ENCODE measurements at regions not wholly inside any gene's neighbourhood (a gene's known extent, or its start where the extent isn't known, plus 50 kb on each side); places are given as distances from the start of the nearest gene placed in this dataset.
"Not testable (repeated sequence)": the region's sequence is repeated elsewhere in the genome, so short reads cannot be mapped to it uniquely, and the experiment has no call there.

DNA sequence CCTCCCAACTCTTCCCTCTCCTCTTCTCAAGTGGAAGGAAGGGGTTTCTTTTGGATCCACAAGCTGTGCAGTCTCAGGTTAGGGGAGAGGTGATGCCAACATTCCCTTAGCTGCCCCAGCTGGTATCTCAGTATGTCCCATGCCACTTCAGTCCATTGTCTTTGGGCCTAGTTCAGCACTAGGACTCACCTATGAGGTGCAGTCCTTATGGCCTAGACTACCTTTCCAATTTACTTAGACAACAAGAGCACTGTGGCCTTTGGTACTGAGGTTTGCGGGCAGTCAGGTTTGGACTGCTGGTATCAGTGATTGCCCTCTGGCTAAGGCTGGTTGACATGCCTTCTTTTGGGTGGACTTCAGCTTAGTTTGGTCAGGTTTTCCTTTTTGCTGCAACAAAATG, 159.9 kb downstream of the POTEH start:
- not testable (repeated sequence) for H3K4me3 ChIP-seq (ENCODE audit: low read length); H3K36me3 ChIP-seq (ENCODE audit: control insufficient read depth, insufficient read depth, low read length, severe bottlenecking); H3K9ac ChIP-seq (ENCODE audit: low read length); H3K9me3 ChIP-seq (ENCODE audit: control insufficient read depth, low read length); H3K4me1 ChIP-seq (ENCODE audit: control insufficient read depth, insufficient read depth, low read length); H3K27me3 ChIP-seq (replicated peaks; ENCODE audit: control insufficient read depth, insufficient read depth, low read length); DNase-seq (ENCODE audit: low read depth)

DNA sequence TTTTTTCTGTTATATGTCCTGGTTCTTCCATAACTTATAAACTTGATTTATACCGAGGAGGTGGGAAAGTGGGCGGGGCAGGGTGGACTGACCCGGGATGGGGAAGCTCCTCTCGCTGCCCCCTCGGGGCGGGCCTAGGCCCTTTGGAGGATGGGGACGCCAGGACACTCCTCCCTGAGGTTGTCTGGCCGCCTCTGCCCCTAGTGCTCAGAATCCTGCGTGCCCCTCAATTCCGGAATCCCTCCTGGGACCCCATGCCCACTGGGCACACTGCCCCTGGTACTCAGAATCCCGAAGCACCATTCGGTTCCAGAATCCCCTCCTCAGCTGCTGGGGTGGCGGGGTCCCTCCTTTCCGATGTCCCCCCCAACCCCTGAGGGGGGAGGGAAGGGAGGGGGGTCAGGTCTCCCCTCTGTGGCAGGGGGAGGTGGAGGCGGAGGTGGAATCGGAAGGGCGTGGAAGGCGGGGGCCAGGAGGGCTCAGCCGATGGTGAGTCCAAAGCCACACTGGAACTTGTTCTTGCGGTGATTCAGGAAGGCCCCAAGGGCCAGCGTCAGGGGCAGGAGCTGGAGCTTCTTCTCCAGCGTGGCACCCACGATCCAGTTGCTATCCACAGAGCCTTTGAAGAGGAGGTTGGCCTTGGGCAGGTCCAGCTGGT, 164.0 kb downstream of the POTEH start:
- DNase-seq (ENCODE audit: low read depth); H3K36me3 ChIP-seq (ENCODE audit: control insufficient read depth, insufficient read depth, low read length, severe bottlenecking); H3K9ac ChIP-seq (ENCODE audit: low read length); H3K4me3 ChIP-seq (ENCODE audit: low read length); H3K9me3 ChIP-seq (ENCODE audit: control insufficient read depth, low read length); H3K4me1 ChIP-seq (ENCODE audit: control insufficient read depth, insufficient read depth, low read length); H3K27me3 ChIP-seq (replicated peaks; ENCODE audit: control insufficient read depth, insufficient read depth, low read length): not testable (repeated sequence)

DNA sequence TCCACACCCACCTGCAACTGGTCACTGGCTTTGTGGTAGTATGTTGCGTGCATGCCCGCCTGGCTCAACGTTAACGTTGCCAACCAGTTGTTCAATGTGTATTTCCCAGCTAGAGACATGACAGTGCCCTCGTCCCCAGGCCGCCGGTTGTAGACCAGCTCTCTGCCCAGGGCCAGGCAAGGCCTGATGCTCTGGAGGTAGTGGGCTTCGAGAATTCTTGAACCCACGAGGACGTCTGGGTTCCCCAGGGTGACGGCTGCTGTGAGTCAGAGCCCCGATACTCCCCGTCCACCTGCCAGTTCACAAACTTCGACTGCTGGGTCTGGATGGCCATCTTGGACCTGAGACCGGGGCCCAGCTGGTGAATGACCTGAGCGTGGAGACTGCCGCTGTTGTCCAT, 164.6 kb downstream of the POTEH start:
- H3K4me1 ChIP-seq (ENCODE audit: control insufficient read depth, insufficient read depth, low read length); H3K27me3 ChIP-seq (replicated peaks; ENCODE audit: control insufficient read depth, insufficient read depth, low read length); H3K9me3 ChIP-seq (ENCODE audit: control insufficient read depth, low read length); H3K4me3 ChIP-seq (ENCODE audit: low read length); H3K9ac ChIP-seq (ENCODE audit: low read length); DNase-seq (ENCODE audit: low read depth); H3K36me3 ChIP-seq (ENCODE audit: control insufficient read depth, insufficient read depth, low read length, severe bottlenecking): not testable (repeated sequence)

DNA sequence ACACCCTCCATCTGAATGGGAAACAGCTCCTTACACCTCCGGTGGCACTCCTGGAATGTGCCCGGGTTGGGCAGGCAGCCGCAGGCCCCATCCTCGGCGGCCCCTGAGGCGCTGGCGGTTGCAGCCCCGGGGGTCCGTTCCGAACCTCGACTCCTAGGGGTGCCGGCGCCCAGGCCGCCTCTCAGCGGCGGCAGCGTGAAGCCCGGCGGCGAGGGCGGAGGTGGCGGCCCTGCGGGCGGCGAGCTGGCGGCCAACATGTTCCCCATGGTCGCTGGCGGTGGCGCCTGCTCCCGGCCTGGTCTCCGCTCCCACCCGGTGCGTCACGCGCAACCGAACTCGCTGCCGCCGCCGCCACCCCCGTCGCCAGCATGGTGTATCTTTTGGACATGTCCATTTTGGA, 165.2 kb downstream of the POTEH start:
- not testable (repeated sequence) for H3K4me1 ChIP-seq (ENCODE audit: control insufficient read depth, insufficient read depth, low read length); H3K9me3 ChIP-seq (ENCODE audit: control insufficient read depth, low read length); H3K9ac ChIP-seq (ENCODE audit: low read length); H3K36me3 ChIP-seq (ENCODE audit: control insufficient read depth, insufficient read depth, low read length, severe bottlenecking); DNase-seq (ENCODE audit: low read depth); H3K27me3 ChIP-seq (replicated peaks; ENCODE audit: control insufficient read depth, insufficient read depth, low read length); H3K4me3 ChIP-seq (ENCODE audit: low read length)

DNA sequence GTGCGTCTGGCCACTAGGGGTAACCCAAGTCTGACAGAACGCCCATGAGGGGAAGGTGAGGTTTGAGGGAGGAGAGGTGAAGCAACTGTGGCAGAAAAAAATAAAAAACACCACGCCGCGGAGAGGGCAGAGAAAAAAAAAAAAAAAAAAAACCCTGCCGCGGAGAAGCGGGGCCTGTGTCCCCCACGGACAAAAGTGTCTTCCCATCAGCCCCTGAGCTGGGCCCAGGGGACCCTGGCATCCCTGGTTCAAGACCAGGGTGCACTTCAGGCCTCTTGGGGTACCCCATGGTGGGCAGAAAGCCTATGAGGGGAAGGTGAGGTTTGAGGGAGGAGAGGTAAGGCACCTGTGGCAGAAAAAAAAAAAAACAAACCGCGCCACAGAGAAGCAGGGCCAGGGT, 191.1 kb downstream of the POTEH start:
- H3K9me3 ChIP-seq (ENCODE audit: control insufficient read depth, low read length); H3K4me1 ChIP-seq (ENCODE audit: control insufficient read depth, insufficient read depth, low read length); H3K9ac ChIP-seq (ENCODE audit: low read length); H3K4me3 ChIP-seq (ENCODE audit: low read length); DNase-seq (ENCODE audit: low read depth); H3K27me3 ChIP-seq (replicated peaks; ENCODE audit: control insufficient read depth, insufficient read depth, low read length); H3K36me3 ChIP-seq (ENCODE audit: control insufficient read depth, insufficient read depth, low read length, severe bottlenecking): not testable (repeated sequence)

DNA sequence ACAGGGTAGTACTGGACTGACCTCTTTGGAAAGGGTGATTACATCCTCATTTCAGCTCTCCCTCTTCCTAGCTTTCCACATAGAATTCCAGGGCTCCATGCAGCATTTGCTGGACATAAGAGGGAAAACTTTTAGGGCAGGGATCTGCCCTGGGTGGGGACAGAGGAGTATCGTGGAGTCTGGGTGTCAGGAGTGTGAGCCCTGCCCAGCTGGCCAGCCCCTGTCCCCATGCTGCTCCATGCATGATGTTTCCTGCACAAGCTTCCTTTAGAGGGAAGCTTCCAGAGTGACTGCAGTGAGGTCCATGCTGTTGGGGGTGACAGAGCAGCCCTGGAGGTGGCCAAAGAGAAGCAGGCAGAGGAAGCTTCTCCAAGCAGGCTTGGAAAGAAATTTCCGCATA, 214.5 kb downstream of the POTEH start:
- H3K9ac ChIP-seq (ENCODE audit: low read length); H3K27me3 ChIP-seq (replicated peaks; ENCODE audit: control insufficient read depth, insufficient read depth, low read length); H3K4me1 ChIP-seq (ENCODE audit: control insufficient read depth, insufficient read depth, low read length); H3K9me3 ChIP-seq (ENCODE audit: control insufficient read depth, low read length); DNase-seq (ENCODE audit: low read depth); H3K4me3 ChIP-seq (ENCODE audit: low read length); H3K36me3 ChIP-seq (ENCODE audit: control insufficient read depth, insufficient read depth, low read length, severe bottlenecking): not testable (repeated sequence)

DNA sequence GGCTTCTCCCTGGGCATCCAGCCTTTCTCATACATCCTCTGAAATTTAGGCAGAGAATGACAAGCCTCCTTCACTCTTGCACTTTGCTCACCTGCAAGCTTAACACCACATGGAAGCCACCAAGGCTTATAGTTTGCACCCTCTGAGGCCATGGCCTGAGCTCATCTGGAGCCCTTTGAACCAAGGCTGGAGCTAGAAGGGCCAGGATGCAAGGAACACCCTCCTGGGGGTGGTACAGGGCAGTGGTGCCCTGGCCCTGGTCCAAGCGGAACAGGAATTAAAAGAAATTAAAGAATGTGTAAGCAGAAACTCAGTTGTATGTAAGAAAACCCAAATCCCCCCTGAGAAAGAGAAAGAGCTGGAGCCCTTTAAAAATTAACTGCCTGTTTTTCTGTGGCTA, 221.9 kb downstream of the POTEH start:
- H3K36me3 ChIP-seq (ENCODE audit: control insufficient read depth, insufficient read depth, low read length, severe bottlenecking); DNase-seq (ENCODE audit: low read depth); H3K9ac ChIP-seq (ENCODE audit: low read length); H3K9me3 ChIP-seq (ENCODE audit: control insufficient read depth, low read length); H3K4me3 ChIP-seq (ENCODE audit: low read length); H3K27me3 ChIP-seq (replicated peaks; ENCODE audit: control insufficient read depth, insufficient read depth, low read length); H3K4me1 ChIP-seq (ENCODE audit: control insufficient read depth, insufficient read depth, low read length): not testable (repeated sequence)

DNA sequence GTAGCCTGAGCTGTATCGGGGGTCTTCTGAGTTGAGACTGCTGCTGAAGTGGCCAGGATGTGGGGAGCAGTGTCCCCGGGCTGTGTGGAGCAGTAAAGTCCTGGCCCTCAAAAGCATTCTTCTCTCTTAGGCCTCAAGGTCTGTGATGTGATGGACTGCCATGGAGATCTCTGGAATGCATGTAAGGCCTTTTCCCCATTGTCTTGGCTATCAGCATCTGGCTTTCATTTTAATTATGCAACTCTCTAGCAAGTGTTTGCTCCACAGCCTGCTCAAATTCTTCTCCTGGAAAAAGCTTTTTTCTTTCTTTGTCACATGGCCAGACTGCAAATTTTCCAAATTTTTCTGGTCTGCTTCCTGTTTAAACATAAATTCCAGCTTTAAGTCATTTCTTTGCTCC, 229.3 kb downstream of the POTEH start:
- not testable (repeated sequence) for H3K4me3 ChIP-seq (ENCODE audit: low read length); H3K9me3 ChIP-seq (ENCODE audit: control insufficient read depth, low read length); H3K36me3 ChIP-seq (ENCODE audit: control insufficient read depth, insufficient read depth, low read length, severe bottlenecking); H3K27me3 ChIP-seq (replicated peaks; ENCODE audit: control insufficient read depth, insufficient read depth, low read length); DNase-seq (ENCODE audit: low read depth); H3K4me1 ChIP-seq (ENCODE audit: control insufficient read depth, insufficient read depth, low read length); H3K9ac ChIP-seq (ENCODE audit: low read length)

DNA sequence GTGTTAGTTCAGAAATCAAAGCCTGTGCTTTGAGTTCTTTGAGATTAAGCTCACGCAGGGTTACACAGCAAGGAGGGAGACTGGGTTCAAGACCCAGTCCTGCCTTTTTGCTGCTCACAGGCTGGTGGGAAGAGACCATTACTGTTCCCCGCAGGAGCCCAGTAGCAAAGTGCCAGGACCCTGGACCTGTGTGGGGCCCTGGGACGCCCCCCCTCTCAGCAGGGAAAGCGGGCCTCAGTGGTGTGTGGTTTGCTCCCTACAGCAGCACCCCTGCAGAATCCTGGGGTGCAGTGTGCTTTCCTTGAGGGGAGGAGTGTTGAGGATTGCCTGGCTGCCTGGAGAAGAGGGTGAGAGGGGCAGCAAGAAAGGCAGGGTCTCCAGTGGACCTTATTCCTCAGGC, 231.1 kb downstream of the POTEH start:
- not testable (repeated sequence) for H3K4me1 ChIP-seq (ENCODE audit: control insufficient read depth, insufficient read depth, low read length); H3K9ac ChIP-seq (ENCODE audit: low read length); H3K4me3 ChIP-seq (ENCODE audit: low read length); H3K36me3 ChIP-seq (ENCODE audit: control insufficient read depth, insufficient read depth, low read length, severe bottlenecking); H3K27me3 ChIP-seq (replicated peaks; ENCODE audit: control insufficient read depth, insufficient read depth, low read length); H3K9me3 ChIP-seq (ENCODE audit: control insufficient read depth, low read length); DNase-seq (ENCODE audit: low read depth)

DNA sequence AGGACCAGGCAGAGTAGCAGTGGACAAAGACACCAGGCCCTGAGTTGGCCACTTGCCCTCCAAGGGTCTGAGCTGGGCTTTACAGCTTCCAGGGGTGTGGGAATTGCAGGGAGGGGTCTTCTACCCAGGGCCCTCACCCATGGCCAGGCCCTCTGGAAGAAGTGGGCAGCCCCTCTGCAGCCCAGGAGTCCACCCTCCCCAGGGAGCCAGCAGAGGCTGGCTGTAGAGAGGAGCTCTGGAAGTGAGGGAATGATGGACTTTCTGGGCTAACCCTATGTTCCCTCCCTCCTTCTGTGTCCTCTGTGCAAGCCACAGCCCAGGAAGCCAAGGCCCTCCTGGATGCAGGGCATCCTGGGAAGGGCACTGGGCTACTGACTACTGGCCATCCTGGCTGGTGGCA, 232.3 kb downstream of the POTEH start:
- H3K4me3 ChIP-seq (ENCODE audit: low read length); DNase-seq (ENCODE audit: low read depth); H3K9me3 ChIP-seq (ENCODE audit: control insufficient read depth, low read length); H3K27me3 ChIP-seq (replicated peaks; ENCODE audit: control insufficient read depth, insufficient read depth, low read length); H3K9ac ChIP-seq (ENCODE audit: low read length); H3K4me1 ChIP-seq (ENCODE audit: control insufficient read depth, insufficient read depth, low read length); H3K36me3 ChIP-seq (ENCODE audit: control insufficient read depth, insufficient read depth, low read length, severe bottlenecking): not testable (repeated sequence)

DNA sequence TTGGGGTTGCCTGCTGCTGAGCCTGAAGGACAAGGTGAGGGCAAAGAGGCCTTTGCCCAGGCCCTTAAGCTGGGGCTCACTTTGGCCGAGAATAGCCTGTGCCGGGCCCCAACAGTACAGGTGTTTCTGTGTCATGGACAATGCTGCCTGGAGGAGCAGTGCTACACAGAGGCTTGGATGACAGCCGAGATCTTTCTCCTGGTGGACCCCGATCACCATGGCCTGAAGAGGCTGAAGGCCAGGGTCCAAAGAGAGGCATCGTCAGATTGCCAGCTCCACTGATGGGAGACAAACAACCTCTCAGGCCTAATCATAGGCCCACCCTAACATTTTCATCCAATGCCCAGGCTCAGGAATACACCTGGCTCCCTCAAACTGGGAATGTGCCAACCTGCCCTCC, 232.8 kb downstream of the POTEH start:
- H3K9me3 ChIP-seq (ENCODE audit: control insufficient read depth, low read length); H3K9ac ChIP-seq (ENCODE audit: low read length); H3K4me1 ChIP-seq (ENCODE audit: control insufficient read depth, insufficient read depth, low read length); DNase-seq (ENCODE audit: low read depth); H3K4me3 ChIP-seq (ENCODE audit: low read length); H3K27me3 ChIP-seq (replicated peaks; ENCODE audit: control insufficient read depth, insufficient read depth, low read length); H3K36me3 ChIP-seq (ENCODE audit: control insufficient read depth, insufficient read depth, low read length, severe bottlenecking): not testable (repeated sequence)

DNA sequence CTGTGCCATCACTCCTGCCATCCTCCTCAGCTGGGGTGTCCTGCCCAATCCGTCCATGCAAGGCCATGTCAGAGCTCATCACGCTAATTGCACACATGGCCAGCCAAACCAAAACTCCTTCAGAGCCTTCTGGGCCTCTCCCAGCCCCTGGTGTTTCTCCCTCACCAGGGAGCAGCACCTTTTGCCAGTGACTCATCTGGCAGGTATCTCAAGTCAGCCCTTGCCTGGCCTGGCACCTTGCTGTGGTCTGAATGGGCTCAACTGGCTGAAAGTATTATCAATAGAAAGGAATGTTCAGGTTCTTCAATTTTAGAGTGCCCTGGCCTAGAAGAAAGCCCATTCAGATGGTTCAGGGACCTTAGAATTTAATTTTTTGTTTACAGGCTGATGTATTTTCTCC, 235.0 kb downstream of the POTEH start:
- not testable (repeated sequence) for H3K27me3 ChIP-seq (replicated peaks; ENCODE audit: control insufficient read depth, insufficient read depth, low read length); H3K4me1 ChIP-seq (ENCODE audit: control insufficient read depth, insufficient read depth, low read length); H3K4me3 ChIP-seq (ENCODE audit: low read length); H3K9me3 ChIP-seq (ENCODE audit: control insufficient read depth, low read length); H3K36me3 ChIP-seq (ENCODE audit: control insufficient read depth, insufficient read depth, low read length, severe bottlenecking); H3K9ac ChIP-seq (ENCODE audit: low read length); DNase-seq (ENCODE audit: low read depth)

Measured in adipocyte (in vitro differentiated cells).